Endothelial cell of hepatic sinusoid (primary cell): ENCODE measurements at regions not wholly inside any gene's neighbourhood (a gene's known extent, or its start where the extent isn't known, plus 50 kb on each side); places are given as distances from the start of the nearest gene placed in this dataset.

Experiments used
- in situ Hi-C: cut with HindIII; loops from 2 replicates; pipeline ENCODE4 v1.10.0; 2017; ENCODE audit warnings: low sequenced_read_pairs

DNA sequence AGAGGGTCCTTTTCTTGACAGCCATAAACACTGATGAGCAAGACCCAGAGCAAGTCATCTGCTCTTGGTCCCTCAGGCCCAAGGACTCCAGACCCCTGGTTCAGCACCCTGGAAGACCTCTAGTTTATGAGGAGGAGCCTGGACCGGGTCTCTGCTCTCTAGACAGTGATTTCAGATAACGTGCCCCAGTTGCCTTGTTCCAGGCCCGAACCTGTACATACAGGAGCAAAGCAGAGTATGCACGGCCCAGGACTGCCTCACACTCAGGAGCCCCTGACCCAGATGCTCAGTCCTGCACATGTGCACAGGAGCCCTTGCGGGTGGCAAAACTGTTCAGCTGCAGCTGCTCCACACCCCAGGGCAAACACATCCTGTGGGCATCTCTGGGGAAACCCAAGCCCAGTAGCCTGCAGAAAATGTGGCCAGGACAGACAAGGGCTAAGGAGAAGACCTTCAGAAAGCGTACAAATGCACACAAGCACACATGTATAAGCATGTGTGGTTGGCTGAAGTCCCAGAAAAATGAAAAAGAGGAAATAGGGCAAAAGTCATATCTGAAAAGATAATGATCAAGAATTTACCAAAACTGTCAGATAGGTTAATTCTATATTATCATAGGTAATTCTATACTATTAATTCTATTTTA, 59.9 kb upstream of the CORO2B start:
- in situ Hi-C loops = no loop called here

DNA sequence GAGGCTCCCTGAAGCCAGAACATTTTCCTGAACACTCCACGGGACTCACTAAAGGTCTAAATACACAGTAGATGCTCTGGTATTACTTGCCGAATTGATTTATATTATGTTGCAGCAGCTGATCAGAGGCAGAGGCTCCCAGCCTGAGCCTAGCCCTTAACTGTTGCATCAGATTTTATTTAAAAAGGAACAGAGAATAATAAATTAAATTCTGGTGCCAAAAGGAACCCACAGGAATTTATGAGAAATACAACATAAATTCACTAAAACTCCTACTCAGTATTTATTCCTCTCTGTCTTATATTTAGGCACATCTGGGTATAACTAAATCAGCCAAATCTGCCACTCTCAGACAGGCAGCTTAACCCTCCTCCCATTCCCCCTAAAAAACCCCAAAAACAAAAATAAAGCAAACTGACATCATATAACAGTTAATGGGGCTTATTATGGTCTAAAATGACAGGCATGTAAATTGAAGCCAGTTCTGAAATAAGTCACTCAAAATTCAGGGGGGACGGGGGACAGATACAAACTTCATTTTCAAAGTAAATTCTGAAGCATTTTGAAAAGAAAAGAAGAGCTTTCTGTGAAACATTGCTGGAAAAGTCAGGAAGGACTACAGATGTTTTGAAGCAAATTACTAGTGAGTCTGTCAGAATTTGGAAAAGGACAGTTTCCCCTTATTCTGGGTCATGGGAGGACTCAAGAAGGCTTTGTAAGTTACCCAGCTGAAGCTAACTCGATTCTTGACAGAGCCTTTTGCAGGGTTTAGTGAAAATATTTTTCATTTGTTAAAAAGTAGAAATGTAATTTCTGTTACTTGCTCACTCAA, 53.8 kb upstream of the CORO2B start:
- in situ Hi-C loops = loop anchor here (5.0 kb wide), 1 partner anchor 67 kb away; no protein-coding TSS in a partner anchor

DNA sequence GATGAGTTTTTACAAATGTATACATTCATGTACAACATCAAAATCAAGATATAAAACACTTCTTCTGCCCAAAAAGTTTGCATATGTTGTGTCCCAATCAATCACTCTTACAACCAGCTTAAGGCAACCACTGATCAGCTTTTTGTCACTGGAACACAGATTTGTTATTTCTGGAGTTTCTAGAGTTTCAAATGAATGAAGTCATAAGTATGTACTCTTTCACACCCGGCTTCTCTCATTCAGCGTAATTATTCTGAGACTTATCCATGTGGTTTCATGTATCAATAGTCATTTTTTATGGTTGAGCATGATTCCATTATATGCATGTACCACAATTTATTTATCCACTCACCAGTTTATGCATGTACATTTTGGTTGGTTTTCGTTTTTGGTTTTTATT, 53.0 kb upstream of the CORO2B start:
- in situ Hi-C loops = loop anchor here (5.0 kb wide), 1 partner anchor 66 kb away; no protein-coding TSS in a partner anchor

DNA sequence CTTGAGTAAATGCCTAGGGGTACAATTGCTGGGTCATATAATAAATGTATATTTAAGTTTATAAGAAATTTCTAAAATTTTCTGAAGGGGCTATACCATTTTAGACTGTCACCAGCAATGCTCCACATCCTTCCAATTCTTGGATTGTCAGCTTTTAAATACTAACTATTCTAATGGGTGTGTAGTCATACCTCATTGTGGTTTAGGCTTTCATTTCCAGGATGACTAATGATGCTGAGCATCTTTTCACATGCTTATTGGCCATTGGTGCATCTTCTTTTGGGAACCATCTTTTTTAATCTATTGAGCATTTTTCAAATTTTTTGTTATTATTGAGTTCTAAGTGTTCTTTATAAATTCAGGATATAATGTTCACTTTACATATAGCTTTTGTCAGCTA, 52.5 kb upstream of the CORO2B start:
- in situ Hi-C loops = loop anchor here (5.0 kb wide), 1 partner anchor 66 kb away; no protein-coding TSS in a partner anchor

DNA sequence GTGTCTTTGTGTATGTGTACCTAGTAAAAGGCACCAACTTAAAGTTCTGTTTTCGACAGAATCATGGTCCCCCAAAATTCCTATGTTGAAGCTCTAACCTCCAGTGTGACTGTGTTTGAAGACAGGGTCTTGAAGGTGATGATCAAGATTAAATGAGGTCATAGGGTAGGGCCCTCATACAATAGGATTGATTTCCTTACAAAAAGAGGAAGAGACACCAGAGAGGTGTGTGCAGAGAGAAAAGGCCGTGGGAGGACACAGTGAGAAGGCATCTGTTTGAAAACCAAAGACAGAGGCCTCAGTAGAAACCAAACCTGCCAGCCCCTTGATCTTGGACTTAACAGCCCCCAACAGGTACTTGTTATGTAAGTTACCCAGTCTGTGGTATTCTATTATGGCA, 52.0 kb upstream of the CORO2B start:
- in situ Hi-C loops = loop anchor here (5.0 kb wide), 1 partner anchor 66 kb away; no protein-coding TSS in a partner anchor

DNA sequence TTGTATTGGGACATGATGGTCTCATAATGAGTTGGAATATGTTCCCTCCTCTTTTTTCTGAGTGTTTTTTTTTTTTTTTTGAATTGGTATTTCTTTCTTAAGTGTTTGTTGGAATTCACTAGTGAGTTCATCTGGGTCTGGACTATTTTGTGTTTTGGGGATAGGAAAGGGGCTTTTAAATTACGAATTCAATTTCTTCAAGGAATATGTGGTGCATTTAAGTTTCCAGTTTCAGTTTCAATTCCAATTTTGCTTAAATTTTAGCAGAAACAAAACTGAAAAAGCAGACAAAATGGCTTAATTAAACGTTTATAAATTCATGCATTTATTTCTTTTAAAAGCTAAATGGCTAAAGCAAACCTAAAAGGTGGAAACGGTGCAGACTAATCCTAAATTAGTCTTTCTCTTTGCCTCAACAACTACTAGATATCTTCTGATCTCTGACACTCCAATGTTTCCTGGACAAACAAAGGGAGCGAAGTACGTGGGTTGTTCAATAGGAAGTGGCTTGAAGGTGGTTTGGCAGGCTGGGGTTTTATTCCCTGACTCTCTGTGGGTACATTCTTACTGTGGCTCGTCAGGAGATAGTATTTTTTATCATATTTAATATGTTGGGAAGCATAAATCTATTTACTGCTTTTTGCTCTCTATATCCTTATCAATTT, 50.0 kb upstream of the CORO2B start:
- in situ Hi-C loops = loop anchor here (5.0 kb wide), 1 partner anchor 64 kb away; no protein-coding TSS in a partner anchor
